HEK293T (cell line): ENCODE measurements at regions not wholly inside any gene's neighbourhood (a gene's known extent, or its start where the extent isn't known, plus 50 kb on each side); places are given as distances from the start of the nearest gene placed in this dataset.

Experiments used
- CTCF ChIA-PET: fragments of 350-600 bp; formaldehyde crosslinking; extraction: SDS; loops from one replicate; lab custom pipeline; 2021; ENCODE audit warnings: antibody characterized with exemption, inconsistent platforms; lab: Yijun Ruan, JAX
- POLR2A ChIA-PET: fragments of 350-600 bp; formaldehyde crosslinking; extraction: SDS; loops from one replicate; lab custom pipeline; 2020; ENCODE audit warnings: antibody characterized with exemption, inconsistent platforms; lab: Yijun Ruan, JAX
- DNase-seq: peaks from one replicate; pipeline ENCODE4 v3.0.0; 2012; ENCODE audit warnings: mixed read lengths; ENCODE audit errors: extremely low spot score
- ARNT ChIP-seq: fragments of 450-650 bp; IDR thresholded peaks from 2 replicates; pipeline ENCODE4 v1.6.1; 2017; ENCODE audit warnings: mild to moderate bottlenecking
- BHLHE40 ChIP-seq: fragments of 450-650 bp; IDR thresholded peaks from 2 replicates; pipeline ENCODE4 v1.6.1; 2016; ENCODE audit warnings: mild to moderate bottlenecking, moderate library complexity, borderline replicate concordance
- CTBP1 ChIP-seq: fragments of 450-650 bp; IDR thresholded peaks from 2 replicates; pipeline ENCODE4 v1.6.1; 2016; ENCODE audit warnings: borderline replicate concordance
- ELF4 ChIP-seq: fragments of 450-650 bp; IDR thresholded peaks from 2 replicates; pipeline ENCODE4 v1.6.1; 2017; ENCODE audit warnings: antibody characterized with exemption
- FOXA1 ChIP-seq: fragments of 450-650 bp; IDR thresholded peaks from 2 replicates; pipeline ENCODE4 v1.6.1; 2016; ENCODE audit warnings: mild to moderate bottlenecking
- FOXK2 ChIP-seq: fragments of 450-650 bp; IDR thresholded peaks from 2 replicates; pipeline ENCODE4 v1.6.1; 2016; ENCODE audit warnings: mild to moderate bottlenecking
- FOXM1 ChIP-seq: fragments of 450-650 bp; IDR thresholded peaks from 2 replicates; pipeline ENCODE4 v1.6.1; 2017; ENCODE audit warnings: mild to moderate bottlenecking, borderline replicate concordance
- HDGF ChIP-seq: fragments of 450-650 bp; IDR thresholded peaks from 2 replicates; pipeline ENCODE4 v1.6.1; 2017; ENCODE audit warnings: antibody characterized with exemption, borderline replicate concordance
- L3MBTL2 ChIP-seq: fragments of 450-650 bp; conservative IDR thresholded peaks from 2 replicates; pipeline ENCODE4 v1.6.1; 2016; ENCODE audit warnings: mild to moderate bottlenecking
- LEF1 ChIP-seq: fragments of 450-650 bp; IDR thresholded peaks from 2 replicates; pipeline ENCODE4 v1.6.1; 2017; ENCODE audit warnings: mild to moderate bottlenecking, borderline replicate concordance
- NFRKB ChIP-seq: fragments of 450-650 bp; IDR thresholded peaks from 2 replicates; pipeline ENCODE4 v1.6.1; 2016; ENCODE audit warnings: mild to moderate bottlenecking, moderate library complexity
- SP1 ChIP-seq: fragments of 450-650 bp; IDR thresholded peaks from 2 replicates; pipeline ENCODE4 v1.6.1; 2017
- SUZ12 ChIP-seq: fragments of 450-650 bp; IDR thresholded peaks from 2 replicates; pipeline ENCODE4 v1.6.1; 2016; ENCODE audit warnings: mild to moderate bottlenecking
- TARDBP ChIP-seq: fragments of 450-650 bp; IDR thresholded peaks from 2 replicates; pipeline ENCODE4 v1.6.1; 2016
- ZNF384 ChIP-seq: fragments of 450-650 bp; IDR thresholded peaks from 2 replicates; pipeline ENCODE4 v1.6.1; 2016
- TF ChIP-seq, protein P1 (sequence below): fragments of 450-650 bp; IDR thresholded peaks from 2 replicates; pipeline ENCODE4 v1.6.1; 2016

DNA sequence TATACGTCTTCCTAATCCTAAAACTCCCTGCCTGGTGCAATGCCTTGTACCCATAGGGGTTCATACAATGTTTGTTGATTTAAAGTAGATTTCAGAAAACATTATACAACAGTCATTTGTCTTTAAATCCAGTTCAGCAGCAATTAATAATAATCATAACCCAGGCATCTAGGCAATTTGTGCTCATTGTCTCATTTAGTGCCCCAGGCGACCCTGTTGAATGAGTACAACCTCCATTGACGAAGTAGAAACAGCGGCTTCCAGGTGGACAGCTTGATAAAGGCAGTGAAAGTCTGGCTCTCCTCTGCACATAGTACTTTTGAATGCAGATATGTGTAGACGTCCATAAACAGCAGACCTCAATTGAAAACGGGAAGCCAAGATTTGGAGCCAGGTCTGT, 82.9 kb upstream of the CPM start:
- no peak for DNase-seq
- POLR2A ChIA-PET = no interaction called here
- TF ChIP-seq FOXA1 (no peak), FOXK2 (no peak), TARDBP (no peak), LEF1 (no peak), ARNT (no peak), L3MBTL2 (no peak), ZNF384 (no peak), BHLHE40 (no peak), HDGF (no peak), SP1 (no peak), ELF4 (no peak), NFRKB (no peak), SUZ12 (no peak), FOXM1 (no peak), CTBP1 (no peak)
- TF ChIP-seq, protein P1, sequence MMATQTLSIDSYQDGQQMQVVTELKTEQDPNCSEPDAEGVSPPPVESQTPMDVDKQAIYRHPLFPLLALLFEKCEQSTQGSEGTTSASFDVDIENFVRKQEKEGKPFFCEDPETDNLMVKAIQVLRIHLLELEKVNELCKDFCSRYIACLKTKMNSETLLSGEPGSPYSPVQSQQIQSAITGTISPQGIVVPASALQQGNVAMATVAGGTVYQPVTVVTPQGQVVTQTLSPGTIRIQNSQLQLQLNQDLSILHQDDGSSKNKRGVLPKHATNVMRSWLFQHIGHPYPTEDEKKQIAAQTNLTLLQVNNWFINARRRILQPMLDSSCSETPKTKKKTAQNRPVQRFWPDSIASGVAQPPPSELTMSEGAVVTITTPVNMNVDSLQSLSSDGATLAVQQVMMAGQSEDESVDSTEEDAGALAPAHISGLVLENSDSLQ = no peak
- CTCF ChIA-PET = interaction anchor here (1.1 kb wide), 1 partner anchor 16 kb away, joined by 3 read pairs; no protein-coding TSS in a partner anchor

DNA sequence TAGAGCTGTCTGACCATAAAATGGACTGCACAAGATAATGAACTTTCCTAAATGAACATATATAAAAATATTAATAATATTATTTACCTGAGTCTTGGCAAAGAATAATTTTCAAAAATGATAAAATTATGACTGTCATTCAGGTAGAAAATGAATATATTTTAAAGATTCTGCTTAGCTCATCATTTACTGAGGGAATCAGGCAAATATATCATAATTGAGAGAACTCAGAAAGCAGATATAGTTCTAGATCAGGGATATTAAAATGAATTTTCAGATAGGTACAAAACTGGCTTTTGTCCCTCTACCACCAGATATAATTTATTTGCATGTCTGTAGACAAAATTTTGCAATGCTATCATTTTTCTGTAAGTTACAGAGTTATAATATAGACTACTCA, 86.1 kb upstream of the CPM start:
- TF ChIP-seq, protein P1 = no peak
- DNase-seq = no peak
- POLR2A ChIA-PET = no interaction called here
- CTCF ChIA-PET = no interaction called here

DNA sequence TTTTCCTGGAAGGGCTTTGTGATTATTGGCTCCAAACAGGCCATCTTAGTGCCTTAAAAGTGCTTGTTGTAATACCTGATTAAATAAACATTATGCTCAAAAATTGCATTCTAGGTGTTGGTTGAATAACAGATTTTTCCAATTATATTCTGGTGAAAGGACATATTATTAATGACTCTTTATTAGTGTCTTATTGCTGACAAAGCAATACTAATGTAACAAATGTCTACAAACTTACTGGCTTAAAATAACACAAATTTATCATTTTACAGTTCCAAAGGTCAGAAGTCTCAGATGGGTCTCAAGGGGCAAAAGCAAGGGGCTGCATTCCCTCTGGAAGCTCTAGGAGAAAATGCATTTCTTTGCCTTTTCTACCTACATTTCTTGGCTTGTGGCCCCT, 86.9 kb upstream of the CPM start:
- no peak for DNase-seq
- TF ChIP-seq SP1 (no peak), LEF1 (no peak), HDGF (no peak), BHLHE40 (no peak), CTBP1 (no peak), ZNF384 (no peak)
- POLR2A ChIA-PET = no interaction called here
- CTCF ChIA-PET = no interaction called here

DNA sequence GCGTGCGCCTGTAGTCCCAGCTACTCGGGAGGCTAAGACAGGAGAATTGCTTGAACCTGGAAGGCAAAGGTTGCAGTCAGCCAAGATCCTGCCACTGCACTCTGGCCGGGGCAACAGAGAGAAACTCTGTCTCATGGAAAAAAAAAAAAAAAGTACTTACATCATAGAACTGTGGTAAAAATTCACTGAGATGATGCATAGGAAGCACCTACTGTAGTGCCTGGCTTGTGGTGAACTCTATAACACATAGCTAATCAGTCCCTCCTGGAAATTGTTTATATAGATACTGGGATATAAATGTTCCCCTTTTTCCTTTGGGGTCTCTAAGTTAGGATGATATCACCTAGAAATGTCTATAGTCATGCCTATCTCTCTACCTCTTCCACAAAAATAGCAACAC, 89.7 kb upstream of the CPM start:
- POLR2A ChIA-PET = no interaction called here
- CTCF ChIA-PET = no interaction called here
- TF ChIP-seq SUZ12 (no peak), SP1 (no peak), ARNT (no peak), TARDBP (no peak), HDGF (no peak), NFRKB (no peak), FOXM1 (no peak), BHLHE40 (no peak), L3MBTL2 (no peak), FOXA1 (no peak), LEF1 (no peak), ZNF384 (no peak), FOXK2 (no peak), ELF4 (no peak), CTBP1 (no peak)
- TF ChIP-seq, protein P1 = no peak
- DNase-seq = no peak

DNA sequence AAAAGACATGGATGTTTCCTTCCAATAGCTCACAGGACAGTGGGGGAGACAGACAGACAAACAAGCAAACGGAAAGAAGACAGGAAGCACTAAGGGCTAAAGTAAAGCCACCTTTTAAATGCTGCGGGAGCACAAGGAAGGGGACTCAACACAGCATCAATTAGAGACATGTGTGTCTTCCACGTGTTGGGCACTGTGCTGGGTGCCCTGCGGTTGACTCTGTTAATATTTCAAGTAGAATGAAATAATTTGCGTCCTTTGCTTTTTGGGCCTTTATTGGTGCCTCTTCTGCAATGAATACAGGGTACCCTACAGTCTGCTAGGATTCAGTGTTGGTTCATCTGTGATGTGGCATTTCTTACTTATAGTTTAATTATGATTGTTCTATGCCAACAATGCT, 90.9 kb upstream of the CPM start:
- CTCF ChIA-PET = interaction anchor here (1.0 kb wide), 1 partner anchor 17 kb away, joined by 3 read pairs; no protein-coding TSS in a partner anchor
- POLR2A ChIA-PET = no interaction called here
- no peak for TF ChIP-seq ZNF384
- TF ChIP-seq TARDBP = no peak
- no peak for TF ChIP-seq SUZ12
- no peak for TF ChIP-seq HDGF
- TF ChIP-seq SP1 = no peak
- TF ChIP-seq L3MBTL2 = no peak
- no peak for TF ChIP-seq FOXA1
- TF ChIP-seq ARNT = no peak
- TF ChIP-seq FOXK2 = no peak
- no peak for TF ChIP-seq NFRKB
- TF ChIP-seq, protein P1 = no peak
- TF ChIP-seq LEF1 = no peak
- no peak for TF ChIP-seq CTBP1
- no peak for DNase-seq

DNA sequence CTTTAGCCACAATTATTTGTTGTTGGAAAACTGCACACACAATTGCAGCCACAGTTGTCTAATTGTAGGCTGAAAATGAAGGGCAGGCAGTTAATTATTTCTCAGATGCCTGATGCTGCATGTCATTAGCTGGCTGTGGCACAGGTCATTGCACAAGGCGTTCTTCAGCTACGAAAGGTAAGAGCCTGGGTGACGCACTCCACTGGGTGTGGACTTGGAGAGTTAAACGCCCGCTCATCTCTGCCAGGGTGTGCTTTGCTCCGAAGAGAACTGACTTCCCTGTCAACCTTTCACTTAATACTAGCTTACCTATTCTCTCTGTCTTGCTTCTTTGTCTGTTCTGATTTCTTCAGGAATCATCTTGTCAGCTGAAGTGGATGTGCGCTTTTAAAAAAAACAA, 91.4 kb upstream of the CPM start:
- POLR2A ChIA-PET = no interaction called here
- DNase-seq = no peak
- TF ChIP-seq L3MBTL2 (no peak), SP1 (no peak), FOXK2 (no peak), HDGF (no peak), LEF1 (no peak), FOXA1 (no peak), FOXM1 (no peak), ZNF384 (no peak)
- TF ChIP-seq, protein P1 = no peak
- CTCF ChIA-PET = interaction anchor here (1.0 kb wide), 1 partner anchor 17 kb away, joined by 3 read pairs; no protein-coding TSS in a partner anchor
